Type B pancreatic cell (in vitro differentiated cells): ENCODE measurements at regions not wholly inside any gene's neighbourhood (a gene's known extent, or its start where the extent isn't known, plus 50 kb on each side); places are given as distances from the start of the nearest gene placed in this dataset.
A peak's percentile ranks its signal among the peaks of the same experiment; 100 is the strongest.
"Not testable (repeated sequence)": the region's sequence is repeated elsewhere in the genome, so short reads cannot be mapped to it uniquely, and the experiment has no call there.

Source experiments
- DNase-seq: peaks from one replicate; pipeline ENCODE4 v3.0.0; 2021; ENCODE audit warnings: mixed read lengths; ENCODE audit not compliant: unreplicated experiment; ENCODE audit errors: extremely low spot score
- H3K27ac Mint-ChIP-seq: 2 replicates; pipeline ENCODE4 v1.8.0; 2021; ENCODE audit warnings: mild to moderate bottlenecking, mixed read lengths
- H3K27me3 Mint-ChIP-seq: 2 replicates; pipeline ENCODE4 v1.8.0; 2021; ENCODE audit warnings: mixed read lengths
- H3K36me3 Mint-ChIP-seq: 2 replicates; pipeline ENCODE4 v1.8.0; 2021; ENCODE audit warnings: mixed read lengths
- H3K4me1 Mint-ChIP-seq: one replicate; pipeline ENCODE4 v1.8.0; 2021; ENCODE audit warnings: mixed read lengths; ENCODE audit not compliant: unreplicated experiment
- H3K4me3 Mint-ChIP-seq: 2 replicates; pipeline ENCODE4 v1.8.0; 2021; ENCODE audit warnings: mild to moderate bottlenecking, mixed read lengths
- H3K9me3 Mint-ChIP-seq: 2 replicates; pipeline ENCODE4 v1.8.0; 2021; ENCODE audit warnings: mixed read lengths
- CTCF ChIP-seq: fragments of 200-600 bp; sonication (generic); conservative IDR thresholded peaks from 2 replicates; pipeline ENCODE4 v1.5.0; 2021; ENCODE audit warnings: antibody characterized with exemption, mild to moderate bottlenecking

GRCh38 chr3:30531017-30531570, 75.3 kb upstream of the TGFBR2 start:
- no peaks in the 10 kb centered on the region for H3K27me3 Mint-ChIP-seq
- no peak for DNase-seq
- H3K36me3 Mint-ChIP-seq: peaks cover 2% of the 10 kb centered on the region
- TF ChIP-seq CTCF: no peak
- no peak overlapping the region for H3K27ac Mint-ChIP-seq
- H3K4me3 Mint-ChIP-seq: no peak overlapping the region
- no peaks in the 10 kb centered on the region for H3K4me1 Mint-ChIP-seq
- peaks cover 4% of the 10 kb centered on the region for H3K9me3 Mint-ChIP-seq

DNA sequence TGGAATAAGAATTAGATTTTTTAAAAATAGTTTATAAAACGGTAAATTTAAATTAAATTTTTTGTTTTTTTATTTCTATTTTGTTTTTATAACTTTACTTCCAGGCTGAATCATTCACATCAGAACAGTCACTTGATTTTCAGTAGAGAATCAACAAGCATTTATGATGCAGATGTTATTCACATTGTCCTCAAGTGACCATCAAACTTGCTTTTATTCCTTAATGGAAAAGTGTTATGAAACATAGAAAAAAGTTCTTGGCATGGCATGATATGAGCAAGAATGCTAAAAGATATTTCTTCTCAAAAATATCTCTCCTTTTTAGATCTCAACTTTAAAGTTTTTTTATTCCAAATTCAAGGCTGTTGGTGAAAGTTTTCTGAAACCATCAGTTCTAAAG, 70.9 kb upstream of the TGFBR2 start:
- H3K4me3 Mint-ChIP-seq: no peak overlapping the region

GRCh38 chr3:30538791-30539190, 67.6 kb upstream of the TGFBR2 start:
- H3K9me3 Mint-ChIP-seq: peaks cover 5% of the 10 kb centered on the region
- DNase-seq: no peak
- H3K27ac Mint-ChIP-seq: peak overlapping the region; percentile 59
- H3K36me3 Mint-ChIP-seq: peaks cover 4% of the 10 kb centered on the region
- H3K4me3 Mint-ChIP-seq: no peak overlapping the region
- TF ChIP-seq CTCF: no peak
- H3K27me3 Mint-ChIP-seq: no peaks in the 10 kb centered on the region
- H3K4me1 Mint-ChIP-seq: no peaks in the 10 kb centered on the region

More for the DNA sequence above, 70.9 kb upstream of the TGFBR2 start:
- Mint-ChIP-seq H3K27me3 (no peaks in the 10 kb centered on the region), H3K9me3 (no peaks in the 10 kb centered on the region), H3K4me1 (no peaks in the 10 kb centered on the region), H3K27ac (no peak overlapping the region), H3K36me3 (peaks cover 4% of the 10 kb centered on the region)
- no peak for TF ChIP-seq CTCF
- no peak for DNase-seq

DNA sequence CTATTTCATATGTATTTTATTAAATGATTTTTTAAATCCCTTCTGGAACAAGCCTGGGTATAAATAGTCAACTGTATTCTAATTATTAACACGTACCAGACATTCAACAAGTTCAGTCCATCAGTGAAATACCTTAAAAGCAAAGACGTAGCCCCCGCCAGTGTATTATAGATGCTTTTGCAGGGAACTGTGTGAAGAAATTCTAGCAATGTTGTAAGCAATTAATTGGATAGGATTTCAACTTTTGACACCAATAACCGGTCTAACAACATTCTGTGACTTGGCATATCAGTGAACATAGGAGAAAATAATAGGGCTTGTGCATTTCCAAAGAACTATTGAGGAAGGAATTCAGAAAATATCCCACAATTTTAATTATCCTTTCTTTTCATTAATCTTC, 67.2 kb upstream of the TGFBR2 start:
- DNase-seq: no peak
- Mint-ChIP-seq H3K4me1 (no peaks in the 10 kb centered on the region), H3K9me3 (peaks cover 5% of the 10 kb centered on the region), H3K36me3 (peaks cover 4% of the 10 kb centered on the region), H3K27ac (peak overlapping the region; percentile 51), H3K27me3 (no peaks in the 10 kb centered on the region), H3K4me3 (no peak overlapping the region)
- TF ChIP-seq CTCF: no peak

DNA sequence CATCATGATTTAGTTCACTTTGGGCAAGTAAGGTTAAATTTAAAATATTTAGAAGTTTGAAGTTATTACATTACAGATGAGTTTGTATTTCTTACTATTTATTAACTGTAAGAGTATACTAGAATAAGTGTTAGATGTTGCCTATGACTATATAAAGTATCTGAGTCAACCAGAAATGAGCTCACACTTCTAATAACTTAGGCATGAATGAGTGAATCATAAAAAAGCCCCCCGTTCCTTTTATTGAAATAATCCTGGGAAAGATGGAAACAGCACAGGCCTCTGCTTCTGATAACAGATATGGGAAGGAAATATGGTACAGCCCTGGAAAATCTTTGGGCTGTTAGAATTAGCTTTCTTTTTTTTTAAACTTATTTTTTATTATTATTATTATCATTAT, 66.6 kb upstream of the TGFBR2 start:
- H3K36me3 Mint-ChIP-seq: peaks cover 4% of the 10 kb centered on the region
- no peak for DNase-seq
- peak overlapping the region; percentile 51 for H3K27ac Mint-ChIP-seq
- no peak overlapping the region for H3K4me3 Mint-ChIP-seq
- H3K9me3 Mint-ChIP-seq: peaks cover 5% of the 10 kb centered on the region
- no peak for TF ChIP-seq CTCF
- H3K27me3 Mint-ChIP-seq: no peaks in the 10 kb centered on the region
- no peaks in the 10 kb centered on the region for H3K4me1 Mint-ChIP-seq

GRCh38 chr3:30541156-30541555, 65.2 kb upstream of the TGFBR2 start:
- not testable (repeated sequence) for H3K36me3 Mint-ChIP-seq, H3K4me3 Mint-ChIP-seq, H3K27me3 Mint-ChIP-seq, DNase-seq, H3K4me1 Mint-ChIP-seq, H3K9me3 Mint-ChIP-seq, H3K27ac Mint-ChIP-seq
